ENCODE measurements at regions not wholly inside any gene's neighbourhood (a gene's known extent, or its start where the extent isn't known, plus 50 kb on each side); places are given as distances from the start of the nearest gene placed in this dataset.

DNA sequence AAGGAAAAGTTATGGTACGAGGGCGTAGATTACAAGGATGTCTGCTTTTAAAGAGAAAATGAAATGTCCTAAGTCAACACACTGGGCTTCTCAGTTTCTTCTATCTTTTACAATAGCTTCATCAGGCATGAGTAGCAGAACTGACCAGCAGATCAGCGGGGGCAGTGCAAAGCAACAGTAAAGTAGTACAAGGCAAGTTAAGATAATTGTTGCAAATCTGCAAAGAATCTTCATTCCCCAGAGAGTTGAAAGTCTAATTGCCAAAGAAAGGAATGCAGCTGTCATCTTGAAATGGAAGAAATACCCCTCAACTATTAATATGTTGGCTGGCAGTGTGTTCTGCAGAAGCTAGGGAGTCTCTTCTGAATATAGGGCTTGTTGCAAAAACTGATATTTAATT, 60.2 kb upstream of the SLC39A10 start:
- peak; percentile 18 for DNase-seq (ENCODE audit: low read depth)
- no peak overlapping the region for H3K4me3 ChIP-seq (ENCODE audit: low read depth, low read length)
- TF ChIP-seq, protein P1, sequence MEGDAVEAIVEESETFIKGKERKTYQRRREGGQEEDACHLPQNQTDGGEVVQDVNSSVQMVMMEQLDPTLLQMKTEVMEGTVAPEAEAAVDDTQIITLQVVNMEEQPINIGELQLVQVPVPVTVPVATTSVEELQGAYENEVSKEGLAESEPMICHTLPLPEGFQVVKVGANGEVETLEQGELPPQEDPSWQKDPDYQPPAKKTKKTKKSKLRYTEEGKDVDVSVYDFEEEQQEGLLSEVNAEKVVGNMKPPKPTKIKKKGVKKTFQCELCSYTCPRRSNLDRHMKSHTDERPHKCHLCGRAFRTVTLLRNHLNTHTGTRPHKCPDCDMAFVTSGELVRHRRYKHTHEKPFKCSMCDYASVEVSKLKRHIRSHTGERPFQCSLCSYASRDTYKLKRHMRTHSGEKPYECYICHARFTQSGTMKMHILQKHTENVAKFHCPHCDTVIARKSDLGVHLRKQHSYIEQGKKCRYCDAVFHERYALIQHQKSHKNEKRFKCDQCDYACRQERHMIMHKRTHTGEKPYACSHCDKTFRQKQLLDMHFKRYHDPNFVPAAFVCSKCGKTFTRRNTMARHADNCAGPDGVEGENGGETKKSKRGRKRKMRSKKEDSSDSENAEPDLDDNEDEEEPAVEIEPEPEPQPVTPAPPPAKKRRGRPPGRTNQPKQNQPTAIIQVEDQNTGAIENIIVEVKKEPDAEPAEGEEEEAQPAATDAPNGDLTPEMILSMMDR (conservative IDR thresholded peaks at IDR 0.05; ENCODE audit: low read depth, low read length) = no peak

- no peak for DNase-seq (ENCODE audit: low read depth)
- TF ChIP-seq, protein P1 (conservative IDR thresholded peaks at IDR 0.05; ENCODE audit: low read depth, low read length) = no peak
- H3K4me3 ChIP-seq (ENCODE audit: low read depth, low read length) = no peak overlapping the region
Measured at GRCh38 chr2:195595825-195596224, 61.2 kb upstream of the SLC39A10 start.

DNA sequence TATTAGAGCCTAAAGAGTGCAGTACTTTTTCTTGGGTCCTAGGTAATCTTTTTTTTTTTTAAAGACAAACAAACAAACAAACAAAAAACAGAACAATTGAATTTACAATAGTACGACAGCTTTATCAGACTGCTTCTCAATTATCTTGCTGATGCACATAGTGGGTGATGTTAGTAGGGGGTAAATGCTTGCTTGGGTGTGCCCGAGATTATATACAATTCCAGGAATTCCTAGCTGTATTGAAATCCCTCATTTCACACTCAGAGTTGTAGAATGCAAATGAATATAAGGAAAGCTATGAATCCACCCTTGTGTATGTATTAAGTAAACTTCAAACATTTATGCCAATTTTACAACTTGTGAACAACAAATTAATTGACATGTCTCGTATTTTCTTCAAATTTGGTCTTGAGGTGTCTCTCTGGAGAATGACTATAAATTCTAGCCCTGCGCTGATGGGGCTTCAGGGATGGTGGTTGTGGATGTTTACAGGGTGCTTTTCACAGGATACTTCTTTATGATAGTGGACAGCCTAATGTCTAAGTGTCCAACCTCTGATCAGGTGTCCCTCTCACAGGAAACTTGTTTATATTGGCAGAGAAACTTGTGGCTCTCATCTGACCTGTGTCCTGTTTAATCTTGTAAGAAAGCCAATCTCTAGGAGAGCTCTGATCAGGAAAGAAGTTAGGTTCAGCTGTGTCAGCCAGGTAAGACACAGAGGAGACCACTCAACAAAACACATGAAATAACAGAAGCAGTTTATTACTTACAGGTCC, 61.9 kb upstream of the SLC39A10 start:
- no peak overlapping the region for H3K4me3 ChIP-seq (ENCODE audit: low read depth, low read length)
- TF ChIP-seq, protein P1 (conservative IDR thresholded peaks at IDR 0.05; ENCODE audit: low read depth, low read length) = no peak
- DNase-seq (ENCODE audit: low read depth) = no peak

DNA sequence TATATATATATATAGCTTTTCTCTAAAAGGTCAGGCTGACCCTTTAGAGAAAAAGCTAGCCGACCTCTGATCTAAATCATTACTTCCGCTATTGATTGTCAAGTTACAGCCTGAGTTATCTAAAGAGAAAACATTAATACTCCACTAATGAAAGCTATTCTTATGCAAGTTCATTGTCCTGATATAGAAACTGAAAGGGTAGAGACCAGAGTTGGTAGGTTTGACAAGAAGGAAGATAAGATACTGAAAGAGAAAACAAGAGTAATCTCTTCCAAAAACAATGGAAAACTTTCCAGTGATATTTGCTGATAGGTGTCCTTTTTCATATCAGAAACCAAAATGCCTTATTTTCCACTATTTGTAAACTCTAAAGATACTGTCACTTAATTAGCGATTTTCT, 62.8 kb upstream of the SLC39A10 start:
- TF ChIP-seq, protein P1 (conservative IDR thresholded peaks at IDR 0.05; ENCODE audit: low read depth, low read length) = no peak
- no peak for DNase-seq (ENCODE audit: low read depth)
- H3K4me3 ChIP-seq (ENCODE audit: low read depth, low read length) = no peak overlapping the region

- H3K4me3 ChIP-seq (ENCODE audit: low read depth, low read length) = no peak overlapping the region
- no peak for DNase-seq (ENCODE audit: low read depth)
- TF ChIP-seq, protein P1 (conservative IDR thresholded peaks at IDR 0.05; ENCODE audit: low read depth, low read length) = no peak
Measured at GRCh38 chr2:195592105-195592504, 64.9 kb upstream of the SLC39A10 start.

DNA sequence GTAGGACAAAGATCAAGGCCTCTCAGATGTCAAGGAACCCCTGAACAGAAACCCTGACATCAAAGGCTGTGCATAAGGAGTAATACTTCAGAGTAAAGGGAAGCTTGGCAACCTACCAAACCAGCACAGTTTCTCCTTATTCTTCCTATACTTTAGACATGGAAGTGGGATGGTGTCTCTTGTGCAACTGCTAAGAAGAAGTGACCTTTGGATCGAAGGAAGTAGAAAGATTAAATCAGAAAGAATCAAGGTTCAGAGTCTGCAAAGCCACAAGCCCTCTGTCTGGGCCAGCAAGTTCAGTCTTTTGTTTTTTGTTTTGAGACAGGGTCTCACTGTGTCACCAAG, 66.2 kb upstream of the SLC39A10 start:
- TF ChIP-seq, protein P1 (conservative IDR thresholded peaks at IDR 0.05; ENCODE audit: low read depth, low read length) = no peak
- H3K4me3 ChIP-seq (ENCODE audit: low read depth, low read length) = no peak overlapping the region
- no peak for DNase-seq (ENCODE audit: low read depth)

GRCh38 chr2:195590199-195590860, 66.7 kb upstream of the SLC39A10 start:
- H3K4me3 ChIP-seq (ENCODE audit: low read depth, low read length) = no peak overlapping the region
- no peak for DNase-seq (ENCODE audit: low read depth)
- TF ChIP-seq, protein P1 (conservative IDR thresholded peaks at IDR 0.05; ENCODE audit: low read depth, low read length) = no peak

All from choroid plexus epithelial cell (primary cell).